HG03108 (cell line): ENCODE measurements at regions not wholly inside any gene's neighbourhood (a gene's known extent, or its start where the extent isn't known, plus 50 kb on each side); places are given as distances from the start of the nearest gene placed in this dataset.

Experiments used
- ATAC-seq: cut with Tn5 transposase; IDR thresholded peaks from one replicate; pipeline ENCODE4 v1.9.1; 2021; ENCODE audit warnings: moderate library complexity; ENCODE audit not compliant: unreplicated experiment

GRCh38 chr20:60266177-60266823 lies 308.1 kb downstream of the CDH26 start:
- no peak for ATAC-seq

DNA sequence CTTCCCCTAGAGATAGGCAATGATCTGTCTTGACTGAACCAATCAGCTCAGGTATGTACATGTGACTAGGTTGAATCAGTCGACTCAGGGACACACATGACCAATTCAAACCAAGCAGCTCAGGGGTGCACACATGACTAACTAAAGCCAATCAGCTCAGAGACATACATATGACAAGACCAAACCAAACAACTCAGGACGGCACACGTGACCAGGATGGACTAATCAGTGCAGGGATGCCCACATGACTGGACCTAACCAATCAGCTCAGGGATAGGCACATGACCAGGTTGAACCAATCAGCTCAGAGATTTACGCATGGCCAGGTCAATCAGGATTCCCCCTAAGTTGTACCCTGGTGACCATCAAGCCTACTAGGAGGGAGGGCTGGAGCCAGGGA lies 310.3 kb downstream of the CDH26 start:
- no peak for ATAC-seq

- no peak for ATAC-seq
Observed at GRCh38 chr20:60269573-60270162, 311.4 kb downstream of the CDH26 start.

GRCh38 chr20:60270341-60270740 lies 312.1 kb downstream of the CDH26 start:
- no peak for ATAC-seq

DNA sequence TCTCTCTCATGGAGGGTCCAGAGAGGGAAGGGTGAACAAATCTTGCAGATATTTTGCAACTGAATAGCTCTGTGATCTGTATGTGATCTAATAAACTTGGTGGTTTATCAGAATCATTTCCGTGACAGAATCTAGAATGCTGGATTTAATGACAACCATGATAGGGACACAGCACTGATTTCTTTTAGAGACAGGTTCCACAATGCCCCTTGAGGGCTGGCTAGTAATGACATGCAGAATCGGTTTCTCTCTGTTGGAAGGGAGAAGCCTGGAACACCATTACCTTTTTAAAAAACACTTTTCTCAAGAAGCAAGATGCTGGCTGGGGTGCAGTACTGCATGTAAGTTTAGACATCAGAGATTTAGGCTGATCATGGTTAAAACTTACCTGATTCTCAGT lies 313.4 kb downstream of the CDH26 start:
- no peak for ATAC-seq

- no peak for ATAC-seq
Observed at GRCh38 chr20:60272790-60273189, 314.6 kb downstream of the CDH26 start.

DNA sequence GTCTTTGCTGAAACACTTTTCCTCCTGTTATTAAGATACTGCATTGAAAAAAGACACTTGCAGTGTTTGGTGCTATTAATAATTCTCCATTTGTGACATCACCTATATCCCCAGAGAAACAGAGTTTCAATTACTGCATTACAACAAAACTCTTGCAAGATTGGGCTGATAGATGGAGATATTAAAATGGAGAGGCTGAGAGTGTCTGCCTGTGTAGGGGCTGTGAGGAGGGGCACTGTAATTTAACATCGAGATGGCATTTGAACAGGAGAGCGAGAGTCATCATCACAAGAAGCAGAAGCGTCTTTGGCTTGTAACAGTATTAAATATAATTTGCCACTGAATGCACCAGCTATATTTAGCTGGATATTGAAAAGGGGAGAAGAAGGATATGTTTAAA lies 316.5 kb downstream of the CDH26 start:
- no peak for ATAC-seq

DNA sequence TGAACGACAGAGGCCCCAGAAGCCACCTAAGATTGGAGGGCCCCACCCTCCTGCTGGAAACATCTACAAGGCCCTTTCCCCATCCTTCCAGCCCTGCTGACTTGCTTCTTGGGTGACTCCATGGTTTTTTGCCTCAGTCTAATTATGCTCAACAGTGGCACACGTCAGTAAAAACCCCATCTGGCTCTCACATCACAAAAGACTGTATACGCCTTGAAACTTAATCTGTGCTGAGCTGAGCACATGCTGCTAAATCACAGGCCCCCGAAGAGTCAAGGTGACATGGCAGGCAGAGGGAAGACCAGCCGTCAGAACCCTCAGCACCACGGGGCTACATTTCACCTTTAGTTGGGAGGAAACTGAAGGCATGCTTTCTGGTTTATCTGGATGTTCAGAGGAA lies 323.1 kb downstream of the CDH26 start:
- no peak for ATAC-seq

DNA sequence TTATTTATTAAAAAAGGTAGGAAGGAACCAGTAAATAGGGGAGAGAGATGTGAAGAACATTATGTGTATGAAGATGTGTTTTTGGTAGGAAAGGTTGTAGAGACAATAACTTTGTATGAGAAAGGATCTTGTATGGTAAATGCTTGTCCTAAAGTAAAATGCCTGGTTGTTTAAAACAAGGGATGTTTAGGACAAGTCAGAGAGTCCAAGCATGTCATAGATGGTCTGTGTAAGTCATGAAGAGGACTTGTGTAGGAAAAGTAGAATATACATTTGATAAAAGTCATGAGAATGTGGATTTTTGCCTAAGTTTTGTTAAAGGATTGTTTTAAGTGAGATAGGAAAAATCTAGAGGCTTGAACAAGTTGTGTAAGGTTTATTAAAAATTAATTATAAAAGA lies 325.1 kb downstream of the CDH26 start:
- ATAC-seq = no peak

DNA sequence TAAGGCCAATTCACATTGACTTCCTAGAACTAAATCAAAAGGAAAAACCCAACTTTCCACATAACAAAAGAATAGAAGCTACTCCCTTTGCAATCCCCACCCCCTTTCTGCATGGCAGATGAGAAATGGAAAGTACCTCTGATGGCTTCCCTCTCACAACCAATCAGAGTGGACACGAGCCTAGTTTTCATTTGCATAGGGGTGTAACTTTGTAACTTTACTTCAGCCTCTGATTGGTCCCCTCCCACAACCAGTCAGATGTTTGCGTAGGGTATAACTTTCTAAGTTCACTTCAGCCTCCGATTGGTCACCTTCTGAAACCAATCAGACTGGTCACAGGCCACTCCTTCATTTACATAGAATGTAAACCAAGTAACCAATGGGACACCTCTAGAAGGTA lies 328.5 kb downstream of the CDH26 start:
- ATAC-seq = no peak

GRCh38 chr20:60288945-60289344 lies 330.7 kb downstream of the CDH26 start:
- ATAC-seq = no peak

- no peak for ATAC-seq
Observed at GRCh38 chr20:60292001-60292520, 333.8 kb downstream of the CDH26 start.

GRCh38 chr20:60294632-60295031 lies 336.4 kb downstream of the CDH26 start:
- ATAC-seq = no peak

- no peak for ATAC-seq
Observed at GRCh38 chr20:60295214-60295613, 337.0 kb downstream of the CDH26 start.

- ATAC-seq = no peak
Observed at GRCh38 chr20:60297649-60298048, 339.4 kb downstream of the CDH26 start.

- no peak for ATAC-seq
Observed at GRCh38 chr20:60298647-60299046, 340.4 kb downstream of the CDH26 start.

GRCh38 chr20:60299951-60300350 lies 341.7 kb downstream of the CDH26 start:
- ATAC-seq = no peak

DNA sequence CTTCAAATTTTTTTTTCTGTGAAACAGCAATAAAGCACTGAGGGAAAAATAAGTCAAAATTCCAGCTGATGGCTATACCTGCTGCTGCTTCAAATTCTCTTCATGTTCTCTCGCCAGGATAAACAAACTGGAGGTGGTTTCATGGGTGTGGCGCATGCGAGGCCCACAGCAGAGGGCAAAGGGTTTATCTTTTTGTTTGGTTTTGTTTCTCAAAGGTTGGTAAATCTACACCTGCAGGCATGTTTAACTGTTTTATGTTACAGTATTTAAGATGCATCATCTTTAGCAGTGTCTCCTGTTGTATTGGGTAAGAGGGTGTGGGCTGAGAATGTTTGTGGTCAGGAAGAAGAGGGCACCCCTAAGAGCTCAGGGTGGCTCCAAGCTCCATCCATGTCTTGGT lies 342.2 kb downstream of the CDH26 start:
- no peak for ATAC-seq

DNA sequence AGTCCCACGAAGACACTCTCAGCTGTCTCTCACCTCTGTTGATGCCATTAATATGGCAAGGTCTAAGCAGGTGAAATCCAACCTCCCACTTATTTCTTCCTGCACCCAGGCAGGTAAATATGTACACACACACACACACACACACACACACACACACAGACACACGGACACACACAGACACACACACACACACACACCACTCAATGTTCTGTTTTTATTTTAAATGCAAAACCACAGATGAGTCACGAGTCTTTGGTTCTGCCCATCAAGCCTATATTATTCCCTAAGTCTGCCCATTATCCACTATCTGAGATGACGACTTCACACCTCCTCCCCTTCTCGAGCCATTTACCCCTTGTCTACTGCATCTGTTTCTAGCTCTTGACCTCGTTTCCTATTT lies 344.7 kb downstream of the CDH26 start:
- no peak for ATAC-seq

DNA sequence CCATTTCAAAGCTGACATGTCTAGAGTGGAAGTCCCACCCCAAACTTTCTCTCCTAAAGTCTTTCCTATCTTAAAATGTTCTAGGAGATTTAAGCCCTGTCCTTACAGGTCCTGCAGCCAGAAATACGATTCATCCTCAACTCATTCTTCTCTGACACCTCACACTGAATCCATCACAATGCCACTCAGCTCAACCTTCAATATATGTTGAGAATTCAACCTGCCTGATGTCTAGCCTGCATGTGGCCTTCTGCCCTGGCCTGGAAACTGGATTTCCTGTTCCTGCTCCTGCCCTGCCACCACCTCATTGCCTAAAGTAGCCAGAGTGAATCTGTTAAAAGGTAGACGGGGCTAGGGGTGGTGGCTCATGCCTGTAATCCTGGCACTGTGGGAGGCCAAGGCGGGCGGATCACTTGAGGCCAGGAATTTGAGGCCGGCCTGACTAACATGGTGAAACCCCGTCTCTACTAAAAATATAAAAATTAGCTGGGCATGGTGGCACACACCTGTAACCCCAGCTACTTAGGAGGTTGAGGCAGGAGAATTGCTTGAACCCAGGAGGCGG lies 345.9 kb downstream of the CDH26 start:
- ATAC-seq = no peak

- no peak for ATAC-seq
Observed at GRCh38 chr20:60304931-60305330, 346.7 kb downstream of the CDH26 start.

DNA sequence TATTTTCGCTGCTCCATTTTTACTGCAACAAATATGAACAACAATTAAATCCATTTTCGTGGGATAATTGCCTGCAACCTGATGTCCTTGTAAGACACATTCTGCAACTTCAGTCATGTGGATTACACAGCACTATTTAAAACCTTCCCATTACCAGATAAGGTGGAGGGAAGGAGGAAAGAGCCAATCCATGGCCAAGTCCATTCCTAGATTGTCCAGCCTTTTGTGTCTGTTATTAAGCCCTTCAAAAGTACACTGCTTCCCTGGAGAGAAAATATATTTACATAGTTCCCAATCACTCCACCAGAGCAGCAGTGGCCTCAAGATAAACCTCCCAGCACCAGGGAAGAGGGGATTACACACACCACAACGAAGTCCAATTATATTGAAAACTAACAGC lies 347.9 kb downstream of the CDH26 start:
- no peak for ATAC-seq

DNA sequence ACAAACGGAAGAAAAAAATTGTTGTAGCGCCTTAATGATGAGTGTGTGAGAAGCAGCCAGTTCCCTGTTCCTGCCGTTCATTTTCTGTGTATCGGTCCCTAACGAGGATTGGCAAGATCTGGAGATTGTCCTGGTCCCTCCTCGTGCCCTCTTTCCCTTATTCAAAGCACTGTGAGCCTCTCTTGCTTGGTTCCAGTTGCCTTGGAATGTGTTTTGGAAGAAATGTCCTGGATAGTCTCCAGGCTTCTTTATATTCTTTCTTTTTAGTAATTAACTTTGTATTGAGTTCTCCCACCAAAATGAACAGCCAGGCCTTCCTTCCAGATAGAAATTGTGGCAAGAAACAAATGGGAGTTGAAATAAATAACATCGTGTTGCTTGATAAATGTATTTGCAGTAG lies 348.3 kb downstream of the CDH26 start:
- ATAC-seq = no peak
